Mesendoderm (in vitro differentiated cells): ENCODE measurements at regions not wholly inside any gene's neighbourhood (a gene's known extent, or its start where the extent isn't known, plus 50 kb on each side); places are given as distances from the start of the nearest gene placed in this dataset.

Experiments used
- DNase-seq: peaks from one replicate; pipeline ENCODE4 v3.0.0; 2013
- H2AK5ac ChIP-seq: 2 replicates; pipeline ENCODE4 v1.6.1; 2013; ENCODE audit warnings: low read length, inconsistent platforms
- H2BK120ac ChIP-seq: 2 replicates; pipeline ENCODE4 v1.6.1; 2013; ENCODE audit warnings: low read depth, mild to moderate bottlenecking, low read length, moderate library complexity, mixed read lengths
- H2BK15ac ChIP-seq: replicated peaks from 2 replicates; pipeline ENCODE4 v1.6.1; 2013; ENCODE audit warnings: low read depth, mild to moderate bottlenecking, moderate library complexity
- H2BK5ac ChIP-seq: 2 replicates; pipeline ENCODE4 v1.6.1; 2013; ENCODE audit warnings: low read length, inconsistent platforms
- H3K18ac ChIP-seq: 2 replicates; pipeline ENCODE4 v1.6.1; 2013; ENCODE audit warnings: mild to moderate bottlenecking, low read length, mixed read lengths
- H3K23ac ChIP-seq: one replicate; pipeline ENCODE4 v1.6.1; 2013; ENCODE audit warnings: low read length
- H3K27ac ChIP-seq: 2 replicates; pipeline ENCODE4 v1.5.1; 2013; ENCODE audit warnings: low read depth, mild to moderate bottlenecking, inconsistent platforms, low read length, moderate library complexity
- H3K27me3 ChIP-seq: 2 replicates; pipeline ENCODE4 v1.6.1; 2013; ENCODE audit warnings: low read length, control low read depth, mild to moderate bottlenecking, inconsistent platforms; ENCODE audit not compliant: insufficient read depth, poor library complexity
- H3K36me3 ChIP-seq: 2 replicates; pipeline ENCODE4 v1.6.1; 2013; ENCODE audit warnings: low read length, inconsistent platforms; ENCODE audit not compliant: control insufficient read depth, insufficient read depth
- H3K4ac ChIP-seq: one replicate; pipeline ENCODE4 v1.6.1; 2013; ENCODE audit warnings: low read depth, mild to moderate bottlenecking, low read length, moderate library complexity
- H3K4me1 ChIP-seq: 2 replicates; pipeline ENCODE4 v1.6.1; 2013; ENCODE audit warnings: low read depth, low read length, inconsistent platforms; ENCODE audit not compliant: control insufficient read depth
- H3K4me2 ChIP-seq: 2 replicates; pipeline ENCODE4 v1.6.1; 2013; ENCODE audit warnings: low read length
- H3K4me3 ChIP-seq: 2 replicates; pipeline ENCODE4 v1.5.1; 2013; ENCODE audit warnings: mild to moderate bottlenecking, low read length
- H3K56ac ChIP-seq: one replicate; pipeline ENCODE4 v1.6.1; 2013; ENCODE audit warnings: low read length
- H3K79me1 ChIP-seq: 2 replicates; pipeline ENCODE4 v1.6.1; 2013; ENCODE audit warnings: low read length, inconsistent platforms
- H3K79me2 ChIP-seq: 2 replicates; pipeline ENCODE4 v1.6.1; 2013; ENCODE audit warnings: mild to moderate bottlenecking, low read length; ENCODE audit not compliant: control insufficient read depth, insufficient read depth
- H3K9ac ChIP-seq: 2 replicates; pipeline ENCODE4 v1.6.1; 2013; ENCODE audit warnings: low read length, inconsistent platforms
- H4K5ac ChIP-seq: one replicate; pipeline ENCODE4 v1.6.1; 2013; ENCODE audit warnings: low read length
- H4K8ac ChIP-seq: one replicate; pipeline ENCODE4 v1.6.1; 2013; ENCODE audit warnings: low read depth, mild to moderate bottlenecking, control low read depth, low read length, moderate library complexity
- WGBS: extraction: QIAGEN DNeasy Blood & Tissue Kit; methylation state at CpG from one replicate; pipeline ENCODE4 v1.1.7; 2013; ENCODE audit warnings: low lambda C conversion rate, missing lambda C conversion rate; ENCODE audit not compliant: insufficient coverage; ENCODE audit errors: extremely low coverage; 5-methylcytosine and 5-hydroxymethylcytosine counted together

- no CpG with 5 or more reads among the region's 23 CpGs for WGBS
Measured at GRCh38 chr6:170028629-170029345, 262.1 kb downstream of the DLL1 start.

DNA sequence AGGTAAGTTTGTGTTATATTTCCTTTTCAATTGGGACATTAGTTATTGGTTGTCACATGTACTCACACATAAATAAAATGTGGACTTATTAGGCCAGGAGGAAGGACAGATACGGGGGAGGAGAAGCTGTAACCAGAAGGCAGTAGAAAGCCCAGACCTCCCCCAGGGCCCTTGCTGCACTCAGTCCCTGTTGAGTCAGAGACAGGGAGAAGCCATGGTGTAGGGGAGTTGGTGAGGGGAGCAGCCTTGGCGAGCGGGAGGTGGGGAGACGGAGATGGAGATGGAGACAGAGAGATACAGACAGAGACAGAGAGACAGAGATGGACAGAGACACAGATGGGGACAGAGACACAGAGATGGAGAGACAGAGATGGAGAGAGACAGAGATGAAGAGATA, 263.2 kb downstream of the DLL1 start:
- H3K36me3 ChIP-seq, result no peaks in the 10 kb centered on the region
- H3K23ac ChIP-seq, result no peak overlapping the region
- no peak overlapping the region for H3K9ac ChIP-seq
- no peak overlapping the region for H3K4ac ChIP-seq
- H2BK120ac ChIP-seq, result no peak overlapping the region
- DNase-seq, result no peak
- no peaks in the 10 kb centered on the region for H3K4me1 ChIP-seq
- no peak overlapping the region for H4K5ac ChIP-seq
- no peak overlapping the region for H2BK5ac ChIP-seq
- WGBS, result no CpG with 5 or more reads among the region's 4 CpGs
- no peak overlapping the region for H2AK5ac ChIP-seq
- H3K79me2 ChIP-seq, result no peaks in the 10 kb centered on the region
- no peak overlapping the region for H4K8ac ChIP-seq
- H3K4me2 ChIP-seq, result no peak overlapping the region
- no peaks in the 10 kb centered on the region for H3K27me3 ChIP-seq
- H3K27ac ChIP-seq, result no peak overlapping the region
- no peaks in the 10 kb centered on the region for H3K79me1 ChIP-seq
- no peak overlapping the region for H3K56ac ChIP-seq
- no peak overlapping the region for H3K18ac ChIP-seq
- H3K4me3 ChIP-seq, result no peak overlapping the region
- H2BK15ac ChIP-seq, result no peak overlapping the region

More at GRCh38 chr6:170028629-170029345, 262.1 kb downstream of the DLL1 start:
- no peak overlapping the region for H3K56ac ChIP-seq
- no peaks in the 10 kb centered on the region for H3K27me3 ChIP-seq
- H3K79me1 ChIP-seq, result no peaks in the 10 kb centered on the region
- no peak overlapping the region for H4K8ac ChIP-seq
- H3K4ac ChIP-seq, result no peak overlapping the region
- no peak overlapping the region for H3K4me3 ChIP-seq
- no peak for DNase-seq
- no peak overlapping the region for H3K4me2 ChIP-seq
- H3K27ac ChIP-seq, result no peak overlapping the region
- H3K36me3 ChIP-seq, result no peaks in the 10 kb centered on the region
- no peak overlapping the region for H2AK5ac ChIP-seq
- no peak overlapping the region for H3K23ac ChIP-seq
- H3K4me1 ChIP-seq, result no peaks in the 10 kb centered on the region
- H2BK5ac ChIP-seq, result no peak overlapping the region
- H3K18ac ChIP-seq, result no peak overlapping the region
- no peak overlapping the region for H2BK120ac ChIP-seq
- no peak overlapping the region for H3K9ac ChIP-seq
- no peaks in the 10 kb centered on the region for H3K79me2 ChIP-seq
- no peak overlapping the region for H4K5ac ChIP-seq
- no peak overlapping the region for H2BK15ac ChIP-seq

GRCh38 chr6:170026751-170027646, 263.9 kb downstream of the DLL1 start:
- Histone ChIP-seq H3K4me2 (no peak overlapping the region), H3K4me3 (no peak overlapping the region), H3K18ac (no peak overlapping the region), H2BK120ac (no peak overlapping the region), H3K36me3 (no peaks in the 10 kb centered on the region), H3K27me3 (no peaks in the 10 kb centered on the region), H3K27ac (no peak overlapping the region), H2BK5ac (no peak overlapping the region), H3K56ac (no peak overlapping the region), H3K4ac (no peak overlapping the region), H3K79me2 (no peaks in the 10 kb centered on the region), H3K79me1 (no peaks in the 10 kb centered on the region), H3K9ac (no peak overlapping the region), H3K4me1 (no peaks in the 10 kb centered on the region), H2AK5ac (no peak overlapping the region), H4K5ac (no peak overlapping the region), H4K8ac (no peak overlapping the region), H2BK15ac (no peak overlapping the region), H3K23ac (no peak overlapping the region)
- no CpG with 5 or more reads among the region's 13 CpGs for WGBS
- no peak for DNase-seq

DNA sequence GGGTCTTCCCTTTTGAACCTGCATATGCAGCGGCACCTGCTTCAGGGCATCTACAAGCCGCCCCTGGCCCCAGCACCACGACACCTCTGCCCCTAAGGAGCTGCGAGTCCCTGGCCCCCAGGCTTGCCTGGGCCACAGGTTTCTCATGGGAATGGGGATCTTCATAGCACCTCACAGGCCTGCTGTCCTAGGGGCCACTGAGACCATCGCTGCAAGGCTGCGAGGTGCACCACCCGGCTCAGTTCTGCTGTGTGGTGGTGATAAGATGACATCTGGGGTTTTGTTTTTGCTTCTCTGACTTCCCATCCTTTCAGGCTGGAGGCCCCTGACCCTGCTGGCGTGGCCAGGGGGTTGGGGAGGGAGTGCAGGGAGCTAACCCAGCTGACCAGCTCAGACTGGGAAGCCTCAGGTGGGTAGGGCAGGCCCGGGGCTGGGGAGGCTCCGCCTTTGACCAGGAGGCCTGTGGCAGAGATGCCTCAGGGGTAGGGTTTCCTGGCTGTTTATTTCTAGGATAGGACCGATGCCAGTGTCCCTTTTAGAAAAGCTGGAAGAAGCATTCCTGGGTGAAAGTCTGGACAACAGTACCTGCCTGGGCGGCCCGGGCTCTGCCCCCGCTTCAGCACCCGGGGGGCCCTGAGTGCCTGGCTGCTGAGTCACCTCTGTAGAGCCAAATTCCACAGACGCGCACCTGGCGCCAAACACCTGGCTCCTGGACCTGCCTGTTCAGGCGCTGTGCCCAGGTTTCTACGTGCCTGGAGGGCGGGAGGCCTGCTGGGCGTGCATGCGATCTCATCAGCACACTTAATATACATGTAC, 264.7 kb downstream of the DLL1 start:
- Histone ChIP-seq H2AK5ac (no peak overlapping the region), H3K27ac (no peak overlapping the region), H3K56ac (no peak overlapping the region), H4K5ac (no peak overlapping the region), H3K4ac (no peak overlapping the region), H2BK120ac (no peak overlapping the region), H3K18ac (no peak overlapping the region), H3K9ac (no peak overlapping the region), H3K4me3 (no peak overlapping the region), H3K36me3 (no peaks in the 10 kb centered on the region), H4K8ac (no peak overlapping the region), H3K79me1 (no peaks in the 10 kb centered on the region), H2BK15ac (no peak overlapping the region), H3K27me3 (no peaks in the 10 kb centered on the region), H2BK5ac (no peak overlapping the region), H3K23ac (no peak overlapping the region), H3K4me2 (no peak overlapping the region), H3K79me2 (no peaks in the 10 kb centered on the region), H3K4me1 (no peaks in the 10 kb centered on the region)
- WGBS, result no CpG with 5 or more reads among the region's 23 CpGs
- no peak for DNase-seq

- H3K36me3 ChIP-seq, result no peaks in the 10 kb centered on the region
- WGBS, result no CpG with 5 or more reads among the region's 20 CpGs
Measured at GRCh38 chr6:170025341-170025911, 265.5 kb downstream of the DLL1 start.

More at GRCh38 chr6:170025341-170025911, 265.5 kb downstream of the DLL1 start:
- Histone ChIP-seq H3K4me1 (no peaks in the 10 kb centered on the region), H2BK5ac (no peak overlapping the region), H3K56ac (no peak overlapping the region), H3K27ac (no peak overlapping the region), H3K27me3 (no peaks in the 10 kb centered on the region), H4K5ac (no peak overlapping the region), H3K79me1 (no peaks in the 10 kb centered on the region), H4K8ac (no peak overlapping the region), H2BK15ac (no peak overlapping the region), H3K4me2 (no peak overlapping the region), H3K4me3 (no peak overlapping the region), H3K9ac (no peak overlapping the region), H2AK5ac (no peak overlapping the region), H2BK120ac (no peak overlapping the region), H3K23ac (no peak overlapping the region), H3K79me2 (no peaks in the 10 kb centered on the region), H3K4ac (no peak overlapping the region), H3K18ac (no peak overlapping the region)
- DNase-seq, result no peak
